ENCODE measurements at regions not wholly inside any gene's neighbourhood (a gene's known extent, or its start where the extent isn't known, plus 50 kb on each side); places are given as distances from the start of the nearest gene placed in this dataset.

DNA sequence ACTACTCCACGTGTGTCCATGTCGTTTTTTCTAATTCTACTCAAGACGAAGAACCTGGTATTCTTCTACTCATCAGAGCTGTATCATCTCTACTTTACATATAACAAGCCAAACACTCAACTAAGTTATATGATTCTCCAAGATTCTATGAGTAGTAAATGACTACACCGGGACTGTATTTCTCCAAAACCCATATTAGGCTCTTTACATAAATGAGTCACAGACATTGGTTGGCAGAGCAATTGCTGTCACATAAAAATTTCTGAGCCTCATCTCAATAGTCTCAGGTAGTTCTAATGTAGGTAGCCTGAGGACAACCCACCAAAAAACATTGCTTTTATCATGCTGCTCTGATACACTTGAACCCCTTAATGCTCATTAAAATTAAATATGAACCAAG, 1092.3 kb upstream of the NXPH2 start:
- no peak overlapping the region for H3K27ac Mint-ChIP-seq (ENCODE audit: unreplicated experiment)
- H3K36me3 Mint-ChIP-seq (ENCODE audit: unreplicated experiment): no peaks in the 10 kb centered on the region
- no peak overlapping the region for H3K4me3 Mint-ChIP-seq (ENCODE audit: unreplicated experiment)
- TF ChIP-seq CTCF (IDR thresholded peaks at IDR 0.05): no peak
- peaks cover 3% of the 10 kb centered on the region for H3K27me3 Mint-ChIP-seq (ENCODE audit: unreplicated experiment)
- no peak for DNase-seq (ENCODE audit: extremely low spot score, unreplicated experiment)
- H3K9me3 Mint-ChIP-seq (ENCODE audit: unreplicated experiment): peaks cover under 1% of the 10 kb centered on the region
- no peaks in the 10 kb centered on the region for H3K4me1 Mint-ChIP-seq (ENCODE audit: unreplicated experiment)

DNA sequence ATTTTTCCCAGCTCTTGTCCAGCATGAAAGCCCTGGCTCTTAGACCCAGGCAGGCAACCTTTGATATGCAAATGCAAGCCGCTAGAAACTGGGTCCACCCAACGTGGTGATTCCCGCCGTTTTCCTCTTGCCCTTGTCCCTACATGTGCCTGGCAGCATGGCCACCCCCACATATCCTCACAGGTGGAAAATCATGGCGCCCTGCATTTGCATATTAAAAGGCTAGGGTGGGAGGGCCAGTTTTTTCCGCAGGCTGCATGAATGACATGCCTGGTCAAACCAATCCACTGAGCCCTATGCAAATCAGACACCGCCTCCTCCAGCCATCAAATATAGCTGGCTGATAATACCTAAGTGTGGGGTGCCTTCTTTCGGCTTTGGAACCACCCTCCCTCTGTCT, 1091.8 kb upstream of the NXPH2 start:
- Mint-ChIP-seq H3K9me3 (ENCODE audit: unreplicated experiment) (peaks cover 4% of the 10 kb centered on the region), H3K36me3 (ENCODE audit: unreplicated experiment) (no peaks in the 10 kb centered on the region), H3K4me3 (ENCODE audit: unreplicated experiment) (no peak overlapping the region), H3K27ac (ENCODE audit: unreplicated experiment) (no peak overlapping the region), H3K4me1 (ENCODE audit: unreplicated experiment) (no peaks in the 10 kb centered on the region), H3K27me3 (ENCODE audit: unreplicated experiment) (peaks cover 3% of the 10 kb centered on the region)
- no peak for TF ChIP-seq CTCF (IDR thresholded peaks at IDR 0.05)
- no peak for DNase-seq (ENCODE audit: extremely low spot score, unreplicated experiment)

GRCh38 chr2:139867601-139868226, 1087.5 kb upstream of the NXPH2 start:
- TF ChIP-seq CTCF (IDR thresholded peaks at IDR 0.05): no peak
- peaks cover 22% of the 10 kb centered on the region for H3K9me3 Mint-ChIP-seq (ENCODE audit: unreplicated experiment)
- no peak for DNase-seq (ENCODE audit: extremely low spot score, unreplicated experiment)
- H3K4me3 Mint-ChIP-seq (ENCODE audit: unreplicated experiment): no peak overlapping the region
- H3K36me3 Mint-ChIP-seq (ENCODE audit: unreplicated experiment): no peaks in the 10 kb centered on the region
- H3K4me1 Mint-ChIP-seq (ENCODE audit: unreplicated experiment): no peaks in the 10 kb centered on the region
- H3K27ac Mint-ChIP-seq (ENCODE audit: unreplicated experiment): no peak overlapping the region
- H3K27me3 Mint-ChIP-seq (ENCODE audit: unreplicated experiment): peaks cover 3% of the 10 kb centered on the region

GRCh38 chr2:139864821-139865302, 1084.7 kb upstream of the NXPH2 start:
- no peak overlapping the region for H3K27ac Mint-ChIP-seq (ENCODE audit: unreplicated experiment)
- no peak for DNase-seq (ENCODE audit: extremely low spot score, unreplicated experiment)
- H3K9me3 Mint-ChIP-seq (ENCODE audit: unreplicated experiment): peaks cover 34% of the 10 kb centered on the region
- no peak overlapping the region for H3K4me3 Mint-ChIP-seq (ENCODE audit: unreplicated experiment)
- no peaks in the 10 kb centered on the region for H3K4me1 Mint-ChIP-seq (ENCODE audit: unreplicated experiment)
- no peak for TF ChIP-seq CTCF (IDR thresholded peaks at IDR 0.05)
- H3K27me3 Mint-ChIP-seq (ENCODE audit: unreplicated experiment): peaks cover 3% of the 10 kb centered on the region
- no peaks in the 10 kb centered on the region for H3K36me3 Mint-ChIP-seq (ENCODE audit: unreplicated experiment)

DNA sequence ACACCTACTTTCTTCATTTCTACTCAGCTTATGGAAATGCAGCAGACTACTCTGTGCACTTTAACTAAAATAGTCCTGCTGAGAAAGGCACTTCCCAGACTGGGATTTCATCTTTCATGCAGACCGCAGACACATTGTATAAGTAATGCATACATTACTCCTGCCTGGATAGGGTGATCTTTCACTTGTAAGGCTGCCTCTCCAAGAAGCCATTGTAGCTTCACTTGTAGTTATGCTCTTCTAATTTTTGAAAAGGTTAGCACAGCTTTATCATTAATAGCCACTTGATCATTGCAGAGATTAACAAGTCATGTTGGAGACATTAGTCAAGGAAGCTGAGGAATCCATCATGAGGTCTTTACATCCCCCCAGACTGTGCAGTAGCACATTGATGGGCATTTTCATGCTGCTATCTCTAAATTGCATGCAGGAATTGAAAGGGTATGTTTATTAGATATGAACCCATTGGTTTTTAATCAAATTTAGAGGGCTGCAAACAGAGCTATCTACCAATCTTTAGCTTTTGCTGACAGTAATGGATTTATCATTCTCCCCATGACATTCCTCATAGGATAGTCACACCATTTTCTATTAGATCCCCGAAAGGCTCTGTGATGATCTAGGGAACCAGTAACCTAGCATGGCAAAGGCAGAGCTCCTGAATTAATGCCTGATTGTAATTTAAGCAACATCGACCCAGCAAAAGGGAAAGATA, 1074.7 kb upstream of the NXPH2 start:
- no peak for TF ChIP-seq CTCF (IDR thresholded peaks at IDR 0.05)
- no peak for DNase-seq (ENCODE audit: extremely low spot score, unreplicated experiment)
- H3K36me3 Mint-ChIP-seq (ENCODE audit: unreplicated experiment): no peaks in the 10 kb centered on the region
- no peak overlapping the region for H3K4me3 Mint-ChIP-seq (ENCODE audit: unreplicated experiment)
- no peaks in the 10 kb centered on the region for H3K27me3 Mint-ChIP-seq (ENCODE audit: unreplicated experiment)
- no peaks in the 10 kb centered on the region for H3K4me1 Mint-ChIP-seq (ENCODE audit: unreplicated experiment)
- no peak overlapping the region for H3K27ac Mint-ChIP-seq (ENCODE audit: unreplicated experiment)
- peaks cover 7% of the 10 kb centered on the region for H3K9me3 Mint-ChIP-seq (ENCODE audit: unreplicated experiment)
